ACC112 (cell line): ENCODE measurements at regions not wholly inside any gene's neighbourhood (a gene's known extent, or its start where the extent isn't known, plus 50 kb on each side); places are given as distances from the start of the nearest gene placed in this dataset.
A peak's percentile ranks its signal among the peaks of the same experiment; 100 is the strongest.

ENCODE experiments used
- H2AFZ ChIP-seq: fragments of 200-600 bp; sonication (generic); one replicate; pipeline ENCODE4 v1.6.0; 2017; ENCODE audit warnings: antibody characterized with exemption, low read length; ENCODE audit not compliant: unreplicated experiment
- H3K27ac ChIP-seq: fragments of 200-600 bp; sonication (generic); 2 replicates; pipeline ENCODE4 v1.5.1; 2014; ENCODE audit warnings: low read depth, mild to moderate bottlenecking, antibody characterized with exemption, low read length, moderate library complexity
- H3K27me3 ChIP-seq: fragments of 200-600 bp; sonication (generic); 2 replicates; pipeline ENCODE4 v1.6.1; 2014; ENCODE audit warnings: mild to moderate bottlenecking, antibody characterized with exemption, low read length, moderate library complexity, mixed read lengths; ENCODE audit not compliant: insufficient read depth
- H3K36me3 ChIP-seq: fragments of 200-600 bp; sonication (generic); 2 replicates; pipeline ENCODE4 v1.6.1; 2016; ENCODE audit warnings: mild to moderate bottlenecking, antibody characterized with exemption, low read length, moderate library complexity, mixed read lengths; ENCODE audit not compliant: insufficient read depth
- H3K4me1 ChIP-seq: fragments of 200-600 bp; sonication (generic); one replicate; pipeline ENCODE4 v1.6.1; 2016; ENCODE audit warnings: low read length, mixed read lengths; ENCODE audit not compliant: insufficient read depth, unreplicated experiment, control insufficient read depth
- H3K4me3 ChIP-seq: fragments of 200-600 bp; sonication (generic); 2 replicates; pipeline ENCODE4 v1.5.1; 2014; ENCODE audit warnings: mild to moderate bottlenecking, low read depth, low read length
- H3K79me2 ChIP-seq: fragments of 200-600 bp; sonication (generic); one replicate; pipeline ENCODE4 v1.6.0; 2016; ENCODE audit warnings: low read length; ENCODE audit not compliant: control insufficient read depth, unreplicated experiment, insufficient read depth

DNA sequence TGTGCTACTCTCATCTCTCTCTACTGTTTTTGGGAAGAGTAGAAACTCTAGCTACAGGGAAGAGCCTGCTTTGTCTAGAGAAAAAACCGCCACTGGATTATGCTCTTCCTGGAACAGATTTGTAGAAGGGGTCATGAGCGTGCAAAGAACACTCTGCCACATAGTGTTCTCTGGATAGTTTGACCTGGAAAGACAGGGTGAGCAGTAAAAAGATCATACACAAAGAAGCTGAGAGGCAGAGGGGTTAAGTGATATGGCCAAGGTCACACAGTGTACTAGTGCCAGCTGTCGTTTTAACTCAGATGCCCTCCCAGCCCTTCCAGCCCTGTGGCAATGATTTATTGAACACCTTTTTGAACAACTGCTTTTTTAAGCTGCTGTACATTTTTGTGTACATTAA lies 182.2 kb downstream of the NNT start:
- Histone ChIP-seq H3K36me3 (no peaks in the 10 kb centered on the region), H3K27me3 (no peaks in the 10 kb centered on the region), H3K27ac (no peak overlapping the region), H3K4me3 (no peak overlapping the region), H3K4me1 (peaks cover 9% of the 10 kb centered on the region), H3K79me2 (no peaks in the 10 kb centered on the region), H2AFZ (no peak overlapping the region)

- peak overlapping the region; percentile 86 for H3K27ac ChIP-seq
These were observed 177.6 kb downstream of the NNT start for GRCh38 chr5:43780586-43780985.

GRCh38 chr5:43774881-43775399 lies 172.0 kb downstream of the NNT start:
- Histone ChIP-seq H2AFZ (peak overlapping the region; percentile 41), H3K79me2 (no peaks in the 10 kb centered on the region), H3K27me3 (no peaks in the 10 kb centered on the region), H3K36me3 (no peaks in the 10 kb centered on the region), H3K4me3 (no peak overlapping the region), H3K4me1 (peaks cover 40% of the 10 kb centered on the region), H3K27ac (peak overlapping the region; percentile 98; the same call in 1 of the 2 replicates)

More at GRCh38 chr5:43780586-43780985, 177.6 kb downstream of the NNT start:
- no peaks in the 10 kb centered on the region for H3K27me3 ChIP-seq
- no peaks in the 10 kb centered on the region for H3K79me2 ChIP-seq
- H3K4me1 ChIP-seq = peaks cover 11% of the 10 kb centered on the region
- H2AFZ ChIP-seq = no peak overlapping the region
- no peak overlapping the region for H3K4me3 ChIP-seq
- no peaks in the 10 kb centered on the region for H3K36me3 ChIP-seq

- Histone ChIP-seq H2AFZ (peak overlapping the region; percentile 29), H3K4me1 (peaks cover 48% of the 10 kb centered on the region), H3K27me3 (no peaks in the 10 kb centered on the region), H3K4me3 (peak overlapping the region; percentile 38), H3K27ac (peak overlapping the region; percentile 98), H3K79me2 (no peaks in the 10 kb centered on the region), H3K36me3 (no peaks in the 10 kb centered on the region)
These were observed 170.5 kb downstream of the NNT start for GRCh38 chr5:43773478-43773844.

GRCh38 chr5:43772764-43773477 lies 169.9 kb downstream of the NNT start:
- peaks cover 48% of the 10 kb centered on the region for H3K4me1 ChIP-seq
- H3K27me3 ChIP-seq = no peaks in the 10 kb centered on the region
- H2AFZ ChIP-seq = peak overlapping the region; percentile 29
- H3K79me2 ChIP-seq = no peaks in the 10 kb centered on the region
- H3K4me3 ChIP-seq = peak overlapping the region; percentile 38
- peak overlapping the region; percentile 98 for H3K27ac ChIP-seq
- H3K36me3 ChIP-seq = no peaks in the 10 kb centered on the region

DNA sequence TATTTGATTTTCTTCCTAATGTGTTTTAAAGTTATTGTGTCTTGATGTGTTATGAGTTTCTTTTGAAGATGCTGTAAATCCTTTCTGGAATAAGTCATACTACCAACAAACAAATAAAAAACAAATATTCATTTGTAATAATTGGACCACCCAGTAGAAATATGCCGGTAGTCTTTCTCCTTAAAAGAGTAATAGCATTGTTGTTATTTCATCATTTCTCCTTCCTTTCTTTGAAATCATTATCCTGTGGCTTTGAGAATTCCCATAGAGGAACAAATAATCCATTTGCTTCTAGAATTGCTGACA lies 169.4 kb downstream of the NNT start:
- Histone ChIP-seq H3K27me3 (no peaks in the 10 kb centered on the region), H3K27ac (peak overlapping the region; percentile 98), H3K36me3 (no peaks in the 10 kb centered on the region), H3K4me1 (peaks cover 48% of the 10 kb centered on the region), H2AFZ (no peak overlapping the region), H3K4me3 (peak overlapping the region; percentile 38; the same call in 1 of the 2 replicates), H3K79me2 (no peaks in the 10 kb centered on the region)

DNA sequence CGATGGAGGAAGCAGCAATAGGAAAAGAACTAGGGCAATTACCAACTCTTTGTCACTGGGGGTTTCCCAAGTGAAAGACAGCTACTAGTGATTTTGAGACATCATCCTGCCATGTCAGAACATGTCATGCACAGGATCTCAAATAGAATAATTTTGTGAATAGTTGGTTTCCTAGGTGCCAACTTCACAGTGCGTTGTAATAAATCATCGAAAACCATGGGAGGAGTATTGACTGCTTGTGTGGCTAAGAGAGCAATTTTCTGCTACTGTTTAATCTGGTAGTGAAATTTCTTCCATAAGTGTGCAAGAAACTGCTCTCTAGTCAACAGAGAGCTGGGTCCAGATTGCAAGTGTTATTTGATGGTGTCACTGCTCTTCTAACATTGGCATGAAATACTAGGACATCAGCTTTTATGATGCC lies 168.6 kb downstream of the NNT start:
- no peaks in the 10 kb centered on the region for H3K36me3 ChIP-seq
- no peak overlapping the region for H2AFZ ChIP-seq

DNA sequence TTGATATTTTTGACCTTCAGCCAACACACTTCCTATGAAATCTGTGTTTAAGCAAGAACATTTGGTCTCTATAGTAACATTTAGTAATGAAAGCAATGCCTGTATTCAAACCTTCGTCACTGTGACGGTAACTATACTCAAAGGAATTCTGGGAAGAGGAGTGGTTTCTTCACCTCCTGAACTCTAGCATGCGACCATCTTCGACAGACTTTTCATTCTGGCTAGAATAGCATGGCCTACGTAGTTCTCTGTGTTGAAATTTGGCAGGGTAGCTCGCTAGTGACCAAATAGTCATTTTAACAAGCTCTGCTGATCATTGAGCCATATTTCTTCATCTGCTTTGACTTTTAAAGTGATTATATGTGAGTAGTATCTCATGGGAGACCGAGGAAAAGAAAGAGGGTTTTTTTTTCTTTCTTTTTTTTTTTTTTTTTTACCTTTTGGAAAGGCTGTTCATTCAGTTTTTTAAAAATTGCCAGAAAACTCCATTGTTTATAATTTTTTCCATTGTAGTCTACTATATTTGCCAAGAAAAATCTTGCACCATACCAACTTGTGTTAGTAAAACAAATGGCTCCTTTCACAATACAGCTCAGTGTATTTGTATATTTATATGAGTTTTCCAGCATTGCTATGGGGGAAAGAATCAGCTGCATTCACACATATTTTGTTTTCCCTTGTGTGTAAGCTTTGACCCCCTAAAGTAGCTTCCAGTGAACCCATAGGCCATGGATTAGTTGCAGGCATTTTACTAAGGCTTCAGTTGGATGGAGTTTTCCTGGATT lies 166.8 kb downstream of the NNT start:
- Histone ChIP-seq H3K4me3 (no peak overlapping the region), H3K36me3 (no peaks in the 10 kb centered on the region), H3K27me3 (no peaks in the 10 kb centered on the region), H2AFZ (peak overlapping the region; percentile 73), H3K27ac (peak overlapping the region; percentile 96), H3K79me2 (no peaks in the 10 kb centered on the region), H3K4me1 (peaks cover 48% of the 10 kb centered on the region)

More for the DNA sequence above, 168.6 kb downstream of the NNT start:
- Histone ChIP-seq H3K4me3 (no peak overlapping the region), H3K79me2 (no peaks in the 10 kb centered on the region), H3K27me3 (no peaks in the 10 kb centered on the region), H3K27ac (peak overlapping the region; percentile 98), H3K4me1 (peaks cover 48% of the 10 kb centered on the region)
